Frontal cortex (tissue), 3 donors: ENCODE measurements at regions not wholly inside any gene's neighbourhood (a gene's known extent, or its start where the extent isn't known, plus 50 kb on each side); places are given as distances from the start of the nearest gene placed in this dataset.

Experiments used
- DNase-seq, 2 donors: peaks; one replicate each; pipeline ENCODE4 v3.0.0; 2012; ENCODE audit warnings: low spot score in 2 of 2
- FAIRE-seq: peaks from 2 replicates; lab custom pipeline; 2012; peaks lifted over from hg19 to GRCh38; lab: Jason Lieb, UNC
- donor health status: control.
- donor health status: control.
- donor health status: control.

DNA sequence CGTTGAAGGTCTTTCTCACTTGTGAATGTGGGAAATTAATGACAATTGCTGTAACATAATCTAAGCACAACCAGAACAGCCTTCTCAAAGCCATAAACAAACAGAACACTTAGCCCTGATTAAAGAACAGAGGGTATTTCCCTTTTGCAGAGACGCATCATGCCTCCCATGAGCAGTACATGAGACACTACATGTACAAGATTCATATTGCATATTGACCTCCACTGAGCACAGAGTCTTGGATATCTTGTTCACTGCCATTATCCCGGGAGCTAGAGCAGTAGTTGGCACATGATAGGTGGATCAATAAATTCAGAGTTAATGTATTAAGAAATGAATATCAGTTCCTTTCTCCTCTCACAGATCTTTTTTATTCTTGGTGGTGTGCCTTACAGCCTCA, 1194.3 kb upstream of the TENM4 start:
- DNase-seq: no peak
- no peak for FAIRE-seq

DNA sequence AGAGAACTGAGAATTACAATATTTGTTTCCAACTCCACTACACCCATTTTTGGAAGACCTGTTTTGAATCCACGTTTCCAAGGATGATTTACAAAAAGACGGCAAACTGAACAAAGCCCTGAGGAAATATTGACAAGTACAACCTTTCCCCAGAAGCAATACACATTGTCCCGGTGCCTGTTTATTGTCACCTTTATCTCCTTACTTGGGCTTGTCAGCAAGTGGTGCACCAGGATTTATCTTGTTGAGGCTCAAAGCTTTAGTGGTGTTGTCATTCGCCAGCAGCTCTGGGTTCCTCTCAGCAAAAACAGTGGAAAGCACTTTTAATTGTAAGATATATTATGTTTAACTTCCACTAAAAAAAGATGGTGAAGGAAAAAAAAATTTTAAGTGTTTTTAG, 1191.9 kb upstream of the TENM4 start:
- DNase-seq (no peak), FAIRE-seq (no peak)

DNA sequence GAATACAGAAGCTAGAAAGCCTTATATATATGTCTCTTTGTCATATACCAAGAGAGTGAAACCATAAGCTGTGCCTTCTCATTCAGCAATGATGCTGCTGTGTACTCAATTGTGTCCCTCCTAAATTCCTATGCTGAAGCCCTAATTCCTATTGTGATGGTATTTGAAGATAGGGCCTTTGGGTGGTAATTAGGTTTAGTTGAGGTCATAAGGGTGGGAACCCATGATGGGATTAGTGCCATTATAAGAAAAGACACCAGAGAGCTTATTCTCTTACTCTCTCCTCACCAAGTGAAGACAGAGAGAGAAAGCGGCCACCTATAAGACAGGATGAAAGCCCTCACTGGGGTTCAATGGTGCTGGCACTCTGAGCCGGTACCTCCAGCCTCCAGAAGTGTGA, 1191.3 kb upstream of the TENM4 start:
- FAIRE-seq (no peak), DNase-seq (no peak)

DNA sequence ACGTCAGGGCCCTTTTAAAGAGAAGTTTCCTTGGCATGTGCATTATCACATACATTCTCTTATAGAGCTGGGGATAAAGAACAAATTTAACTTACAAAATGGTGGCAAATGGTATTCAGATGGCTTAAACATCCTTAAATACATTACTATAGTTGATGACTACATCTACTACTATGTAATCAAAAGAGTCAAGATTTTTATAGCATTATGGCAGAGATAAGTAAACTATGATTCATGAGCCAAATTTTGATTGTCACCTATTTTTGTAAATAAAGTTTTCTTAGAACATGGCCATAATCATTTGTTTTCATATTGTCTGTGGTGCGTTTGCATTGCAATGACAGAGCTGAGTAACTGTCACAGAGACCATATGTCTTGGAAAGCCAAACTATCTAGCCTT, 1188.6 kb upstream of the TENM4 start:
- no peak for FAIRE-seq

DNA sequence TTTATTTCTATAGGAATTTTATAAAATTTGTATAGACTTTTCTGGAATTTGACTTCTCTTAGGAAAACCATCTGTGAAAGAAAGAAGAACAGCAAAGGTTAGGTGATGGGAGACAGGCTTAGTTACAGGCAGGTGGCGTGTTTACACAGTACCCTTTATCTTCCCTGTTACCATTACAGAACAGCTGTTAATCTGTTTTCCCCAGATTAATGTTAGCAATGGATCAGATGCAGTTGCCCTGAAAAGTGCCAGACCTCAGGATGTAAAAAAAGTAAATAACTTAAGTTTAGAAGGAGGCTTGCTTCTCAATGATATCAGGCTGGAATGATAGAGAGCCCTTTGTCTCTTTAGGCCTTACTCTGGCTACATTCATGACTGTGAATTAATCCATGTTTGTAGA, 1186.5 kb upstream of the TENM4 start:
- FAIRE-seq (no peak), DNase-seq (no peak)

More for the DNA sequence above, 1188.6 kb upstream of the TENM4 start:
- no peak for DNase-seq

DNA sequence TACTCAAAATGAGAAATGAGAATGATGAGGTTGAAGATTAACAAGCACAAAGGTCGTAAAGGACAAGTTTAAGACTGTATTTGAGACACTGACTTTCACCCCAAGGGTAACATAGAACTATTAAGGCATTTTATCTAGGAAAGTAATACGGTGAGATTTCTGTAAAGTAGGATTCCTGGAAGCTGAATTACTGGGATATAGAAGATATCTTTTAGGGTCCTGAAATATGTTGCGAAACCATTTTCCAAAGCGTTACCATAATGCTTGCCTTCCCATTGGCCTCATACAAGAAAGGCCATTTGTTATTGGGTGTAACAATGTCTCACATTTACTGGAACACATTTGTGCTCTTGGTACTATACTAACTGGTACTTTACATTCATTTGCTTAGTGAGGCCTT, 1185.9 kb upstream of the TENM4 start:
- FAIRE-seq (no peak), DNase-seq (no peak)

DNA sequence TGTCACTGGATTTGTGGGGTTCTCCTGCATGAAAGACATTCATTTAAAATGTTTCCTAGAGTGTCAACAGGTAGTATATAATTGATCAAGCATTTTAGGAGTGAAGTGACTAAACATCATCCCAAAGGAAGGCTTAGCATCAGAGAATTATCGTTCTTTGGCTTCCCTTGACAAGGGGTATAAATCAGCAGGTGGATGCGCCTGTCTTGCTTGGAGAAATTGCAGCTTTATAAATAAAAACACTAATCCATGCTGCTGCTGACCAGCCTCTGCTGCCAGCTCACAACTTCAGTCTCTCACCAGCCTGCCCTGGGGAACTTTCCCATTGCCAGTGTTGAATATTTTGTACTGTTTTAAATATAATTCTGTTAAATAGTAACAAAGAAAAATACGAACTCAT, 1184.7 kb upstream of the TENM4 start:
- FAIRE-seq: no peak

DNA sequence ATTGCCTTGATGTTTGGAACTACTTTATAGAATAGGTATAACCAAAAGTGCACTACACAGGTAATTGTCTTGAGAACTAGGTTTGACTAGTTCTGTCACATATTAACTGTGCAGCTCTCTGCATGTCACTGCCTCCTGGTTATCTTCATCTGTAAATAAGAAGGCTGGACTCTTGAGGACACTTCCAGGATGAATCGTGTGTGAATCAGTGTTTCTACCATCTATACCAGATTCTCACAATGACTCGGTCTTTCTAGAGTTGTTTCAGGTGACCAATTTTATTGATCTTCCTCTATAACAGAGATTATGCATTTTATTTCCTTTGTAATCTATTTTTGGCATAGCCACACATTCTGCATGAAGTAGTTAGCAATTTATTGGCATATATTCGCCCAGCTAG, 1181.0 kb upstream of the TENM4 start:
- DNase-seq (no peak), FAIRE-seq (no peak)

More for the DNA sequence above, 1184.7 kb upstream of the TENM4 start:
- no peak for DNase-seq

DNA sequence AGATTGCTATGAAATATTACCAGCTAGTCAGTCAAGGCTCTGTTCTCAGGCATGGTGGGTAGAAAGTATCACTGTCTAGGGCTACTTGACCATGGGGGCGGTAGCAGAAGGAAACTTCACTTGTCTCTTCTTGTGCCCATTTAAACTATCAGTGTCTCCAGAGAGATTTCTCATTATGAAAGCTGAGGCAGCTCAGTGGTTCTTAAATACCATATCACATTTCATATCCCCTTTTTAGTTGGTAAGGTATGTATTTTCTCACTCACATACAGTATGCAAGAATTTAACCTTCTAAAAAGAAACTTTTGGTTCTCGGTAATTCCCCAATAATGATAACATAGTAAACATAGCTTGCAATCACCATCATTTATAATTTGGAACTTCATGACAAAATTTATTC, 1180.0 kb upstream of the TENM4 start:
- FAIRE-seq (no peak), DNase-seq (no peak)

DNA sequence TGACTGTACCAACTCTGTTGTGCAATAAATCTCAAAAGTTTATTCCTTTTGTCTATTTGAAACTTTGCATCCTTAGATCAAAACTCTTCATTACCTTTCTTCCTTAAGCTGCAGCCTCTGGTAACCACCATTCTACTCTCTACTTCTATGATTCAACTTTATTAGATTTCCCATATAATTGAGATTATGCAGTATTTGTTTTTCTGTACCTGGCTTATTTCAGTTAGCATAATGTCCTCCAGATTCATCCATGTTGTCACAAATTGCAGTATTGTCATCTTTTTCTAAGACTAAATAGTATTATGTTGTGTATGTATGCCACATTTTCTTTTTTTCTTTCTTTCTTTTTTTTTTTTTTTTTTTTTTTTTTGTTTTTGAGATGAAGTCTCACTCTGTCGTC, 1176.3 kb upstream of the TENM4 start:
- DNase-seq (no peak), FAIRE-seq (no peak)

DNA sequence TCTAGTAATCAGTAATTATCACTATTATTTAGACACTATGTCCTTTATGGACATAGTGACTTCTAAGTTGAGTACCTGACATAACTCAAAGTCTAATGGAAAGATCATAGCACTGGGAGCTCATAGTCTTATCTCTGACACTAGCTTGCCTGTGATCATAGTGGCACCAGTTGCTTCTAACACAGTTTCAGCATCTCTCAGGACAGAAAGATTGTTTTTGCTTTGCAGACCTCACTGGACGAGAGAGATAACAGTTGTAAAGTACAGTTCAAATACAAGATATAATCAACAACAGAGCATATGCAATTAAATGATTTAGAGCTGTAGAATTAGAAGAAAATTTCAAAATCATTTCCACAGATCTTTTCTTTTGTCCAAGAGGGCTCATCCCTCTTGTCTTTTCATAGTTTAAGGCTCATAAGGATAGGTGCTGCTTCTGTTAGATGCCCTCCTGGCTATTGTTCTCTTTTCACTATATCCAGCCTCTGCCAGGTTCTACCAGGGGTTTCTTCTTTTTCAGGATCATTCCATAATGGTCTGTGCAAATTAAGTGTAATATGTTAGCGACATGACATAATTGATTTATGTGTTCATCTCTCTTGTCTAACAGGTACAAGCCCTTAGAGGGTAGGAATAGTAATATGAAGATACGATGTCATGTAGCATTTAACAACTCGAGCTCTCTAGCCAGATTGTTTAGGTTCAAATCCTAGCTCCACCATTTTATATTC, 1175.4 kb upstream of the TENM4 start:
- DNase-seq (no peak), FAIRE-seq (no peak)

DNA sequence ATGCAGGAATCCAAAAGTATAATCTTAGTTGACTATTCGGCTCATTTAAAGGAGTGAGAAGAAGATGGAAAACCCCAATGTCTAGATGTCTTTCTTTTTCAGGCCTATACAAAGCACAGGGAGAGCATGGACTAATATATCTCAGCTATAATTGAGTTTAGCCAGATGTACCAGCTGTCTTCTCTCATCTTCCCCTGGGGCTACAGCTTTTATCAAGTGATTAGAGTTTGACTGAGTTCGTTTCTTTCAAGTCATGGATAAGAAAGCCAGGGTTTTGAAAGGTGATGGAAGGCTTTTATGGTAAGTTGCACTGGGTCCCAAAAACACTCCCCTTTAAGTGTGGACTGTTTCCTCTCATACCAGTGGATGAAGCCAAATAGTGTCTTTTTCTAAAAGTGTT, 1172.8 kb upstream of the TENM4 start:
- FAIRE-seq (no peak), DNase-seq (no peak)

DNA sequence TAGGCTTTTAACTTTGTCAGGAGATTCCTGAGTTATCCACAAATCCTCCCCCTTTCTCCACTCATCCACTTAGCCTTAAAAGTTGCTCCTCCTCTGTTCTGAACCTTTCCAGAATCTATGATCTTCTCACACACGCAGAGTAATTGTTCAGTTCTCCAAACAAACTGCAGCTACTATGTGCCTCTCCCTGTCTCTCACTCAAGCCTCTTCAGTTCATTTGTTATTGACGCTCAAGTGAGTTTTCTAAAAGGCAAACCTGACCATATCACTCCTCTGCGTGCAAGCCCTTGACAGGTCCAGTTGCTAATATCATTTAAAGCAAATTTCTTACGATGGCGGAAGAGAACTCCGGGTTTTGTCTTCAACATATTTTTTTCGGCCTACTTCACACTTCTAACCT, 1169.7 kb upstream of the TENM4 start:
- DNase-seq (no peak), FAIRE-seq (no peak)

DNA sequence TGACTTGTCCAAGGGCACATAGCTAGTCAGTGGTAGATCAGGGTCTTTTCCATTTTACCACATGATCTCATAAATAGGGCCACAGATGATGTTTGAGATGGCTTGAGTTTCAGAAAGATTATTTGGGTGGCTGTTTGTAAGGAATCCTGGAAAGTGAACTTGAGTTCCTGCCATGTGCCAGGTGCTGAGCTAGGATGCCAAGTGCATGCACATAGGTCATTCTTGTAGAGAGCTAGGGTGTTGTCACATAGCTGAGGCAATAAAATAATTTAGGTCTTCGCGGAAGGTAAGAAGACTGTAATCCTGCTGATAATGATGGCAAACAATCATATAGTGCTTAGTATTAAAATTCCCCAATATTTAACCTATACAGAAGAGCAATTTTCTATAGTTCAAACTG, 1162.6 kb upstream of the TENM4 start:
- no peak for DNase-seq
- no peak for FAIRE-seq

DNA sequence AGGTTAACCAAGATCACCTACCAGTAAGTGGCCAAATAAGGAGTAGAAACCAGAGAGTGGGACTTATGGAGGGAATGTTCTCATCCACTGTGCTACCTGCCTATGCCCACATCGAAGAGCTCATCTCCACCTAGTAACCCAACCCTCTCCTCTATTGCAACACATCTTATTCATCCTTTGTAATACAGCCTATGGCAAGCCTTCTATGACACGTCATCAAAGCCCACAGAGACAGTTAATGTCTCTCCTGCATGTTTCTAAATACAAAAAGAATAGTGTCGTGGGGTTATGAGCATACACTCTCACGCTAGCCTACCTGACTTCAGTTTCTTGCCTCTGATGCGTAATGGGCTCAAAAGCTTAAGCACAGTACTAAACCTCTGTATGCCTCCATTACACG, 1158.1 kb upstream of the TENM4 start:
- no peak for DNase-seq
- no peak for FAIRE-seq

DNA sequence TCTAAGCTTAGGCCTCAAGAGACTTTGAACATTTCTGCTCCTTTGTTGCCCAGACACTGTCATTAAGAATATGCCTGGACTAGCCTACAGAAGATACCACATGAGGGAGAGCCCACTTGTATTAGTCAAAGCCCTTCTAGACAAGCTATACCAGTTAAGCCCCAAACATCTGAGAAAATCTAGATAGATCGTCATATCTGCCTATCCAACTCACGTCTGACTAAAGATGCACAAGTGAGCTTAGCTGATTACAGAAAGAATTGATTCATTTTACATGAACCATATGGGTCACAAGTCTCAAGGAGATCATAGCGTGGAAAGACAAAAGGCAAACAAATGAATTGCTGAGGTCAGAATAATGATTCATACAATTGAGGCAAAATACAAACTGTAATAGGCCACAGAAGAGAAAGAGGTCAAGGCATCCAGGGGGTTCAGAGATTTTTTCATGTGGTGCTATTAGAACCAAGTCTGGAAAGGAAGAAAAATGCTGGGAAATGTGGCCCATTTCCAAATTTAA, 1155.5 kb upstream of the TENM4 start:
- FAIRE-seq (no peak), DNase-seq (no peak)

DNA sequence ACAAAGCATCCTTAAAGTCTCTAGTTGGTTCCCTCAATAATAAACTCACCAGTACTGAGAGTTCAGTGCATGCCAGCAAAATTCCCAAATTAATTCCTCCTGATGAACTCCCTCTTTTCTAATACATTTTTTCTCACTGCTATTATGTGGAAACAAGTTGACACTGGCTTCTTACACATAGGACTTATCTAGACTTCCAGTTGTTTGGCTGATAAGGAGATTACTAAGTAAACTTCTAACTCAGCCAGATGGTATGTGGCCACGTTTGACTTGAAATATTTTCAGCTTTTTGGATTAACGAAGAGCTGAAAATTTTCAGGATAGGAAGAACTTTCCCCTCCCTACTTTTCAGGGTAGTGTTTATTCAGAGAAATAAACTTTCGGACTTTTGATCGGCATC, 1154.2 kb upstream of the TENM4 start:
- no peak for FAIRE-seq
- no peak for DNase-seq

DNA sequence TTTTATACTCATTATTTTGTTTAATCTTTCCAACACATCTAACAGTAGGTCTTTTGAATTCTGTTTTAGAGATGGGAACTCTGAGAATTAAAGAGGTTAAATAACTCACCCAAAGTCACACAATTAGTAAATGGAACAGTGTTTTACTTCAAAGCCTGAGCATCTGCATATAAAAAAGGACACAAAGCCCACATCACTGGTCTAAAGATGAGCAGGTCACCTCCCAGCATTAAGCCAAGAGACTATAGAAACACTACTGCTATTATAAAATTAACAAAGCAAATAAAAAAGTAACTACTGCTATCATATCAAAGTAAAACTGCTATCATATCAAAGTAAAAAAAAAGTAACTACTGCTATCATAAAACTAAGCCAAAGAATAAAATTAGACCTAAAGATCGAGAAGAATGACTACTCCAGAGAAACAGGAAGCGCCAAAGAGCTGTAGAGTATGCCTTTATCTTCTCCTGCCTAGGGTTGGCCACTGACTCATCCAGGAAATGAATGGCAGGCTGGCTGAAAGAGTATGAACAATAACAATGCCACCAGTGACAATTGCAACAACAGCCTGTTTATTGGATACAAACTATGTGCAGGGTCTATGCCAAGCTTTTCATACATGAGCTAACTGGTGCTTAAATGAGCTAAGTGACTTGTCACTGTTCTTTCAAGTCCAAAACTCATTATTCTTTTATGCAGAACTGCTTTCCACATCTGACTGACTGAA, 1153.0 kb upstream of the TENM4 start:
- peak; percentile 1 to 6 for DNase-seq
- peak; percentile 6 for FAIRE-seq

DNA sequence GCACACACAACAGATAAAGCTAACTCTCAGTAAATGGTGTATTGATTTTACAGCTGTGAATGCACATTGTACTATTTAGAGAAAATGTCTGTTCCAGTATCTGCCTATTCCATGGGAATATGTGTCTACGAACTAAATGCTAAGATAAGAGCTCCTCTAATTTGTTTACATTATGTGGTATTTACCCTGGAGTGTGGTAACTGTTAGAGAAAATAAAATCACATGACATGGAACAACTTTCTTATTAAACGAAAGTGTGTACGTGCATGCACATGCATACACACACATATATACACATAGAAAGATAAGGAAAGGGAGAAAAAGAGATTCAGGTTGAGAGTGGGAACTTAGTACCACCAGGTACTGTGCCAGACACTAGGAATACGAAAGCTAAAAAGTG, 1151.7 kb upstream of the TENM4 start:
- DNase-seq: no peak
- FAIRE-seq: no peak

DNA sequence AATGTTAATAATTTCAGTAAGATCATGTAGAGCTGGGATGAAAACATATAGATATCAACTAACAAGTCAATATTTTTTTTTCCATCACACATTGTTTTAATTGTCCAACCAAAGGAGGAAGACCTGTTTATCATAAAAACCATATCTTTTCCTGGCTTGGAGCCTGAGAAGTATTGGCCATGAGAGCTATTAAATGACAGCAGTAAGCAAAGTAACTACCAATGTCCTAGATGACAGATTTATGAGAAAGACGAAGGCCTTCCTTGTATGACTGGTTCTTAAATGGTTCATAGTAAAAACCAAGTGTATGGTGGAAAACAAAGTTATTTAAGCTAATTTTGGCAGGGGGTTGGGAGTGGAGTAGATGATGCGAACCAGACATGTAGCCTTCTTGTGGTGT, 1147.1 kb upstream of the TENM4 start:
- DNase-seq (no peak), FAIRE-seq (no peak)

DNA sequence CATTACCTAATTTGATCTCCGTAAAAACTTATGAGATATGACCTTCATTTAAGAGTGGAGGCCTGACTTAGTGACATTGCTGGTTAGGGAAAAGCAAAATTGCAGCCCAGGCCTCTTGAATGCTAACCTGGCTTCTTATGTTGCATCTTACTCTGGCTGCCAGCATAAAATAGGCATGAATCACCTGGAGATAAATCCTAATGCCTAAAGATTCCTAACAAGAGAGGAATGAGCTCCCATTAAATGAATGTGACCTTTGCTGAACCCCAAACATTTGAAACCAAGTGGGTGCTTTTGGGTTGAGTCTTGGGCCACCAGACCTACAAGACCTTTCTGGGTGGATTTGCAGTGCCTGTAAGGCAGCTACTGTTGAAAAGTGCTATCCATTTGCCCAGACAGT, 1145.6 kb upstream of the TENM4 start:
- FAIRE-seq (no peak), DNase-seq (no peak)

DNA sequence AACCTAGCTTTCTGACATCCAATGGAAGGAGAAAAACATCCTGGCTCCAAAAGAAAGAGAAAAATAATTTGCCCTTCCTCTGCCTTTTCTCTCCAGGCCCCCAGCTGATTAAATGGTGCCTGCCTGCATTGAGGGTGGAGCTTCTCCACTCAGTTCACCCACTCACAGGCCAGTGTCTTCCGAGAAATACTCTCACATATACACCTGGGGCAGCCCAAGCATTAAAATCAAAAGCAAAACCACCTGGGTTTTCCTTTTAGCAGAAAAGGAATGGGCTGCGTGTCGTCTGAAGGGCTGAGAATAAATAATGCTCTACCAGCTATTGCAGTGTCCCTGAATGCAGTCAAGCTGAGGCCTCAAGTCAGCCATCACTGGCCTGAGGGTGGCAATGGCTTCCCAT, 1143.8 kb upstream of the TENM4 start:
- FAIRE-seq (no peak), DNase-seq (no peak)
